Epithelial cell of proximal tubule (primary cell): ENCODE measurements at regions not wholly inside any gene's neighbourhood (a gene's known extent, or its start where the extent isn't known, plus 50 kb on each side); places are given as distances from the start of the nearest gene placed in this dataset.

Experiments used
- DNase-seq: peaks from one replicate; pipeline ENCODE4 v3.0.0-alpha.2; 2011; ENCODE audit warnings: low read depth
- H3K4me3 ChIP-seq: 2 replicates; pipeline ENCODE4 v1.5.1; 2011; ENCODE audit warnings: low read depth, mild to moderate bottlenecking, low read length
- CTCF ChIP-seq: conservative IDR thresholded peaks from 2 replicates; pipeline ENCODE4 v1.5.1; 2012; ENCODE audit warnings: low read depth, mild to moderate bottlenecking, low read length

GRCh38 chr4:92031825-92032224, 271.9 kb upstream of the GRID2 start:
- no peak for TF ChIP-seq CTCF
- no peak for DNase-seq
- no peak overlapping the region for H3K4me3 ChIP-seq

- no peak for TF ChIP-seq CTCF
- DNase-seq, result no peak
- no peak overlapping the region for H3K4me3 ChIP-seq
Observed at GRCh38 chr4:92035666-92036065, 268.1 kb upstream of the GRID2 start.

GRCh38 chr4:92045718-92046117, 258.0 kb upstream of the GRID2 start:
- no peak overlapping the region for H3K4me3 ChIP-seq
- no peak for TF ChIP-seq CTCF
- no peak for DNase-seq

GRCh38 chr4:92047209-92047875, 256.4 kb upstream of the GRID2 start:
- H3K4me3 ChIP-seq, result no peak overlapping the region
- DNase-seq, result no peak
- TF ChIP-seq CTCF, result peak; percentile 10

GRCh38 chr4:92050875-92051274, 252.9 kb upstream of the GRID2 start:
- TF ChIP-seq CTCF, result no peak
- no peak for DNase-seq
- H3K4me3 ChIP-seq, result no peak overlapping the region

- no peak for TF ChIP-seq CTCF
- no peak overlapping the region for H3K4me3 ChIP-seq
- DNase-seq, result no peak
Observed at GRCh38 chr4:92059615-92060014, 244.2 kb upstream of the GRID2 start.

GRCh38 chr4:92060333-92060732, 243.4 kb upstream of the GRID2 start:
- H3K4me3 ChIP-seq, result no peak overlapping the region
- no peak for TF ChIP-seq CTCF
- no peak for DNase-seq
